HG02970 (cell line): ENCODE measurements at regions not wholly inside any gene's neighbourhood (a gene's known extent, or its start where the extent isn't known, plus 50 kb on each side); places are given as distances from the start of the nearest gene placed in this dataset.

Experiments
- ATAC-seq: cut with Tn5 transposase; IDR thresholded peaks from one replicate; pipeline ENCODE4 v1.9.1; 2021; ENCODE audit warnings: mild to moderate bottlenecking, moderate library complexity, moderate number of reproducible peaks; ENCODE audit not compliant: unreplicated experiment, low FRiP score

- no peak for ATAC-seq
These were observed 77.0 kb upstream of the MAP3K7 start for GRCh38 chr6:90663873-90664272.

- ATAC-seq, result no peak
These were observed 76.2 kb upstream of the MAP3K7 start for GRCh38 chr6:90663106-90663505.

DNA sequence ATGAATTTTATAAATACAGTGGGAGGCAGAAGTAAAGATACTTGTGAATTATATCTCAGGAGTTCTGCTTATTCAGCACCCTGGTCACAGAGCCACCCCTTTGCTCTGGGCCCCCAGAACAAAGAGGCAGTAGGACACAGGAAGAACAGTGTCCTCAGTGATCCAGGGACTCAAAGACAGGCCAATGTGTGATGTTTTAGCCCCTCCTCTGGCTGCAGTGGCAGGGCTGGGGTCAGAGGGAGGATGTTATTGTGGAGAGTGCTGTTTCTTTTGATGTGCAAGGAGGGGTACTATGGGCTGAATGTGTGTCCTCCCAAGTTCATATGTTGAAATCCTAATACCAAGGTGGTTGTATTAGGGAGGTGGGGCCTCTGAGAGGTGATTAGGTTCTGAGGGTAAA lies 74.1 kb upstream of the MAP3K7 start:
- ATAC-seq, result no peak

DNA sequence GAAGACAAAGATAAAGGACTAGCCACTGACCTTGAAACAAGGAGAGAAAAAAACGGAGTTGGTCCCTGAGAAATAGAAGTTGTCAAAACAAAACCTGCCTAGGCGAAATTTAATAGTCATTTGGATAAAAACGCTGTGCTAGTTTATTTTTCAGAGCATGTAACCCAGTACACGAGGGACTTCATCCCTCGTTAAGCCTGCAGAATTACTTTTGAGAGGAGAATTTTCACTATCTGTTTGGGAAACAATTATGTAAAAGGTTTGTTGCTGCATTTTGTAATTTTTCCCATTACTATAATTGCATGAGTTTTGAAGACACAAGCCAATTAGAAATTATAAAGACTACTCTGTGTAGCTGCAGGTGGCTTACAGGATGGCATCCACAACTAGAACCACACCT lies 71.6 kb upstream of the MAP3K7 start:
- ATAC-seq, result no peak

DNA sequence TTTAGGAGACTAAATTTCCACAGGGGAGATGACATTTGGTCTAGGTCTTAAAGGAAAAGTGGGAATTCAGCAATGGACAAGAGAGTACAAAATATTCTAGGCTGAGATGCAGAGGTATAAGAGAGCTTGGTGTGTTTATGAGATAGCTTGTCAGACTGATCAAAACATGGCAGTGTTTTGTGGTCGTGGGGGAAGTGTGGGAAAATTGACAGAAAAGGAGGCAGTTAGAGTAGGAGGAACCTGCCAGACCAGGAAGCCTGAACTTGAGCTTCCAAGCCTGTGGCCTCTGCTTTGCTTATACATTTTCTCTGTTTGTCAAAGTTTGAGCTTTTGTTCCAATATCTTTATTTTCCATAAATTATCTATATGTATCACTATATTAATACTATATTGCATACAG lies 69.5 kb upstream of the MAP3K7 start:
- ATAC-seq, result no peak

- no peak for ATAC-seq
These were observed 67.9 kb upstream of the MAP3K7 start for GRCh38 chr6:90654806-90655205.

- ATAC-seq, result no peak
These were observed 67.3 kb upstream of the MAP3K7 start for GRCh38 chr6:90654166-90654565.

DNA sequence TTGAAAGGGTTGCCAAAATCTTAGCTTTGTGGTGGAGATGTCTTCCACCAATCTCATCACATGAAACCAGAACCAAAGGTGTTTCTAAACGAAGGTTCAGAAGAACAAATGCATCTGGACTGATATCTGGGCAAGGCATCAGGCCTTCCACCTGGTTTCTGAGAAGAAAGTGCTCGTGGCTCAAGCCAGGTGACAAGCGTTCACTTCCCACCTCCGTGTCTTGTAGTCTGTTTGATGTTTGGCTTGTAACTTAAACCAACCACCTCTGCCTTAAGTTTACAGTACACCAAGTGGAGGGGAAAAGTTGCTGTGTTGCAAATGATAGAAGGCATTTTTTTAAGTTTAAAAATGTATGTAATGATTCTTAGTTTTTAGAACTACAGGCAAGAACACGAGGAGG lies 66.9 kb upstream of the MAP3K7 start:
- ATAC-seq, result no peak

GRCh38 chr6:90650041-90650940 lies 63.4 kb upstream of the MAP3K7 start:
- no peak for ATAC-seq

DNA sequence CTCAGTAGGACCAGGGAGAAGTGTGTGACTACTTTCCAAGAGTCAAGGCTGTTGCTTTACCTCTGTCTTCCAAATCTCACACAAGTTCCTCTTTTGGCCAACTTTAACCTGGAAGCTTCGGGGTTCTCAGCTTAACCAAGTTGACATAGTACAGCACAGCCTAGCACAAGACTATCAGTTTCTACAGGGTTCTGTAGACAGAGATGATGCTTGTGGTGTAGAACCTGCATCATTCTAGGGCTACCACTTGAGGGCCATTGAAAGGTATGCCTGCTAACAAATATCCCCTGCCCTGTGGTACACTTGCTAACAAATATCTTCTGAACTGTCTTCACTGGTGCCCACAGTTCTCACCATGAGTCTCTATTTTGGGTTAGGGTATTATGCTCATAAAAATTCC lies 62.0 kb upstream of the MAP3K7 start:
- ATAC-seq, result no peak

DNA sequence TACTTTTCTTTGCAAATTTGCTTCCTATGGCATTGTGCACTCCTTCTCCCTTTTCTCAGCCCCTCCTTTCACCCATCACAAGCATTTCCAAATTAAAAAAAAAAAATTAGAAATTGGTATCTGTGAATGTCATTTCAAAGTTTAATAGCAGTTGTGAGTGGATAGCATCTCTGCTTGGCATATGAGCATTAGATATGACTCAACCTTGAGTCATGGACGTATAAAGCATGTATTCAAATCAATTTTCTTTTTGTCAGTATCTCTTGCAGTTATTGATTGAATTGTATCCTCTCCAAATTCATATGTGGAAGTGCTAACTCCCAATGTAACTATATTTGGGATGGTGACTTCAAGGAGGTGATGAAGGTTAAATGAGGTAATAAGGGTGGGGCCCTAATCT lies 60.1 kb upstream of the MAP3K7 start:
- ATAC-seq, result no peak

GRCh38 chr6:90645634-90646033 lies 58.8 kb upstream of the MAP3K7 start:
- no peak for ATAC-seq

DNA sequence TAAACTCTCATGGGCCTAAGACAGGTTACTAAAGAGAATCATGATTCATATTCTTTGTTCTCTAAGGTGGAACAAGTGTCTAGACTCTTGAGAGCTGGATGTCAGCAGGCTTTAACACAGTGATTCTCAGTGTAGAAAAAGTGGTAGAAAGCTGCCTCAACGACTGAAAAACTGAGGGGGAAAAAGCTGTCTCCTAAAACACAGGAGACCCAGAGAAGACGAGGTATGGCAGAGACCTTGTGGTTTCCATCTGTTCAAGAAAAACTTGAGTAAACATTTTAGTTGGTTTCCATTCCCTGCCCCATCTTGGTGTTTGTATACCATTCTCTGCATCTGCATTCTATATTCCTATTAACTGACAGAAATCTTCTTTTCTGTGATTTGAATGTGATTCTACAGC lies 57.6 kb upstream of the MAP3K7 start:
- ATAC-seq, result no peak

- no peak for ATAC-seq
These were observed 56.5 kb upstream of the MAP3K7 start for GRCh38 chr6:90643381-90643780.

DNA sequence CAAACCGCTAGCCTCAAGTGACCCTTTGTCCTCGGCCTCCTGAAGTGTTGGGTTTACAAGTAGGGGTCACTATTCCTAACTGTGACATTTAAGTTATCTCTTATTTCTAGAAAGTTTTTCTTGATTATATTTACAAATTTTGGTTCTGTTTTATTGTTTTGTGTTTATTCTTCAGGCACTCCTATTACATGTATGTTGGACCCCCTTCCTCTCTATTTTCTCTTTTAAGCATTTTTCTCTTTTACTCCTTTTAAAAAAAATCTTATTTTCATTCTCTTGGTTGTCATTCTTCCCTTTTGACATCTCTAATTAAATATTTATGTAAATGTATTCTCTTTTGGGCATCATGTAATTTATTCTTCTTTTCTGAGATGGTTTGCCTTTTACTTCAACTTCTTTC lies 50.4 kb upstream of the MAP3K7 start:
- no peak for ATAC-seq
